ENCODE measurements at regions not wholly inside any gene's neighbourhood (a gene's known extent, or its start where the extent isn't known, plus 50 kb on each side); places are given as distances from the start of the nearest gene placed in this dataset.

GRCh38 chr1:20426371-20426770, 59.6 kb downstream of the CAMK2N1 start:
- TF ChIP-seq CTCF (conservative IDR thresholded peaks at IDR 0.05): no peak
- no peak for TF ChIP-seq EZH2 (IDR thresholded peaks at IDR 0.05; ENCODE audit: low read depth)
- intact Hi-C loops (cut with micrococcal nuclease; ENCODE audit: unreplicated experiment): no loop called here
- H3K79me2 ChIP-seq (ENCODE audit: low read depth): no peaks in the 10 kb centered on the region
- H3K9me3 ChIP-seq (ENCODE audit: insufficient read depth, low read depth): 0 out of 2 replicates have a peak, but pooled peaks cover 2% of the 10 kb centered on the region
- peaks cover 13% of the 10 kb centered on the region for H3K4me1 ChIP-seq (replicated peaks; ENCODE audit: insufficient read depth)
- peak overlapping the region; percentile 60 for H3K27ac ChIP-seq
- H2AFZ ChIP-seq: no peak overlapping the region
- ChIA-PET CTCF (interaction anchor here (0.6 kb wide), 1 partner anchor 68 kb away, joined by 4 read pairs; no protein-coding TSS in a partner anchor), POLR2A (ENCODE audit: unreplicated experiment) (interaction anchor here (0.7 kb wide), 1 partner anchor 46 kb away, joined by 3 read pairs; no protein-coding TSS in a partner anchor)
- DNase-seq: no peak
- no peak overlapping the region for H3K4me3 ChIP-seq
- BruUV-seq (replicated peaks): no TSS peak
- no peaks in the 10 kb centered on the region for H3K9me2 ChIP-seq (ENCODE audit: insufficient read depth)
- H4K20me1 ChIP-seq (ENCODE audit: insufficient read depth): no peaks in the 10 kb centered on the region
- H3F3A ChIP-seq (ENCODE audit: insufficient read depth, low read depth): peaks cover 13% of the 10 kb centered on the region
- peak overlapping the region; percentile 55; the same call in 1 of the 2 replicates for H3K4me2 ChIP-seq
- H3K27me3 ChIP-seq (ENCODE audit: insufficient read depth, low read depth): no peaks in the 10 kb centered on the region
- no peaks in the 10 kb centered on the region for H3K36me3 ChIP-seq (ENCODE audit: low read depth)

GRCh38 chr1:20425622-20426021, 60.4 kb downstream of the CAMK2N1 start:
- no peaks in the 10 kb centered on the region for H4K20me1 ChIP-seq (ENCODE audit: insufficient read depth)
- BruUV-seq (replicated peaks): no TSS peak
- H3K4me2 ChIP-seq: no peak overlapping the region
- no peak overlapping the region for H3K27ac ChIP-seq
- H3K36me3 ChIP-seq (ENCODE audit: low read depth): no peaks in the 10 kb centered on the region
- no peak overlapping the region for H3K4me3 ChIP-seq
- ChIA-PET CTCF (no interaction called here), POLR2A (ENCODE audit: unreplicated experiment) (interaction anchor here (0.7 kb wide), 1 partner anchor 46 kb away, joined by 3 read pairs; no protein-coding TSS in a partner anchor)
- H3K79me2 ChIP-seq (ENCODE audit: low read depth): no peaks in the 10 kb centered on the region
- H3K9me2 ChIP-seq (ENCODE audit: insufficient read depth): no peaks in the 10 kb centered on the region
- H3K27me3 ChIP-seq (ENCODE audit: insufficient read depth, low read depth): no peaks in the 10 kb centered on the region
- H3K9me3 ChIP-seq (ENCODE audit: insufficient read depth, low read depth): 0 out of 2 replicates have a peak, but pooled peaks cover 2% of the 10 kb centered on the region
- TF ChIP-seq EZH2 (IDR thresholded peaks at IDR 0.05; ENCODE audit: low read depth) (no peak), CTCF (conservative IDR thresholded peaks at IDR 0.05) (no peak)
- H3F3A ChIP-seq (ENCODE audit: insufficient read depth, low read depth): peaks cover 13% of the 10 kb centered on the region
- no peak overlapping the region for H2AFZ ChIP-seq
- H3K4me1 ChIP-seq (replicated peaks; ENCODE audit: insufficient read depth): peaks cover 13% of the 10 kb centered on the region
- intact Hi-C loops (cut with micrococcal nuclease; ENCODE audit: unreplicated experiment): no loop called here
- DNase-seq: no peak

GRCh38 chr1:20423169-20423795, 62.7 kb downstream of the CAMK2N1 start:
- Histone ChIP-seq H3K27me3 (ENCODE audit: insufficient read depth, low read depth) (no peaks in the 10 kb centered on the region), H3K4me3 (no peak overlapping the region), H2AFZ (no peak overlapping the region), H3K9me2 (ENCODE audit: insufficient read depth) (no peaks in the 10 kb centered on the region), H3K4me1 (replicated peaks; ENCODE audit: insufficient read depth) (peaks cover 13% of the 10 kb centered on the region), H4K20me1 (ENCODE audit: insufficient read depth) (no peaks in the 10 kb centered on the region), H3K36me3 (ENCODE audit: low read depth) (no peaks in the 10 kb centered on the region), H3F3A (ENCODE audit: insufficient read depth, low read depth) (peaks cover 13% of the 10 kb centered on the region), H3K4me2 (no peak overlapping the region), H3K27ac (no peak overlapping the region), H3K79me2 (ENCODE audit: low read depth) (no peaks in the 10 kb centered on the region), H3K9me3 (ENCODE audit: insufficient read depth, low read depth) (0 out of 2 replicates have a peak, but pooled peaks cover 2% of the 10 kb centered on the region)
- intact Hi-C loops (cut with micrococcal nuclease; ENCODE audit: unreplicated experiment): no loop called here
- CTCF ChIA-PET: no interaction called here
- POLR2A ChIA-PET (ENCODE audit: unreplicated experiment): no interaction called here
- BruUV-seq (replicated peaks): no TSS peak
- no peak for DNase-seq
- TF ChIP-seq EZH2 (IDR thresholded peaks at IDR 0.05; ENCODE audit: low read depth) (no peak), CTCF (conservative IDR thresholded peaks at IDR 0.05) (no peak)
